HCT116 (cell line): ENCODE measurements at regions not wholly inside any gene's neighbourhood (a gene's known extent, or its start where the extent isn't known, plus 50 kb on each side); places are given as distances from the start of the nearest gene placed in this dataset.

Source experiments
- ATAC-seq: fragments of 200-7000 bp; cut with Tn5 transposase; 2 replicates; pipeline ENCODE4 v1.9.1; 2020; ENCODE audit warnings: mild to moderate bottlenecking, moderate library complexity
- BruUV-seq: library from RNA; stranded (reverse); fragments of 400-500 nt; replicated peaks from 2 replicates; lab custom pipeline; 2021; lab: Mats Ljungman, UMichigan
- CTCF ChIA-PET: fragments of 300-600 bp; sonication (Branson Sonifier 250); formaldehyde crosslinking; loops from one replicate; lab custom pipeline; 2021; ENCODE audit warnings: antibody characterized with exemption; lab: Charles Lee
- POLR2A ChIA-PET: fragments of 300-600, 350-600 bp; sonication (Branson Sonifier 250); formaldehyde crosslinking; loops from one replicate; lab custom pipeline; 2021; ENCODE audit warnings: antibody characterized with exemption; lab: Charles Lee
- RAD21 ChIA-PET, 2 experiments: fragments of 300-600 bp; sonication (Branson Sonifier 250); formaldehyde crosslinking; loops; one replicate each; lab custom pipeline; 2023; ENCODE audit warnings: low total read pairs in 2 of 2; ENCODE audit not compliant: uncharacterized antibody in 2 of 2, unreplicated experiment in 2 of 2, low non-redundant PET in 1 of 2; lab: Charles Lee
- DNase-seq: peaks from one replicate; pipeline ENCODE4 v3.0.0-alpha.2; 2010; ENCODE audit warnings: low read depth, low spot score
- H2AFZ ChIP-seq: fragments of 200-600 bp; shearing (Covaris generic), sonication (generic); 2 replicates; pipeline ENCODE4 v1.6.1; 2017; ENCODE audit warnings: low read depth, mixed run types, mixed read lengths, antibody characterized with exemption, low read length; ENCODE audit not compliant: poor library complexity, severe bottlenecking
- H3K27ac ChIP-seq: 2 replicates; pipeline ENCODE4 v1.5.1; 2012; ENCODE audit warnings: low read depth, low read length
- H3K27me3 ChIP-seq: fragments of 200-600 bp; sonication (generic); 2 replicates; pipeline ENCODE4 v1.6.1; 2016; ENCODE audit warnings: mixed run types, low read length, mixed read lengths; ENCODE audit not compliant: insufficient read depth
- H3K36me3 ChIP-seq, 2 experiments: fragments of 200-500 bp in 1 of 2; fragments of 200-600 bp in 1 of 2; sonication (Bioruptor generic) in 1 of 2; sonication (generic) in 1 of 2; 2 replicates each; pipeline versions ENCODE4 v1.5.1 to v1.6.1; 2014 to 2016; ENCODE audit warnings: low read length in 2 of 2, inconsistent platforms in 1 of 2, mixed read lengths in 1 of 2, mixed run types in 1 of 2; ENCODE audit not compliant: insufficient read depth in 2 of 2, control insufficient read depth in 1 of 2
- H3K4me1 ChIP-seq, 2 experiments: fragments of 200-600 bp in 1 of 2; sonication (generic) in 1 of 2; 2 replicates each; pipeline versions ENCODE4 v1.5.1 to v1.6.1; 2012 to 2017; ENCODE audit warnings: low read length in 2 of 2, inconsistent platforms in 1 of 2, mild to moderate bottlenecking in 1 of 2, mixed read lengths in 1 of 2, mixed run types in 1 of 2, moderate library complexity in 1 of 2; ENCODE audit not compliant: insufficient read depth in 2 of 2, control insufficient read depth in 1 of 2
- H3K4me2 ChIP-seq: fragments of 200-600 bp; sonication (generic); 2 replicates; pipeline ENCODE4 v1.6.1; 2017; ENCODE audit warnings: mixed run types, low read length, mixed read lengths
- H3K4me3 ChIP-seq, 2 experiments: fragments of 200-600 bp in 1 of 2; sonication (generic) in 1 of 2; replicated peaks in 1 of 2; 2 replicates each; pipeline ENCODE4 v1.5.1; 2011 to 2016; ENCODE audit warnings: low read length in 2 of 2, control low read depth in 1 of 2, low read depth in 1 of 2, mild to moderate bottlenecking in 1 of 2, mixed read lengths in 1 of 2, mixed run types in 1 of 2
- H3K79me2 ChIP-seq: fragments of 200-600 bp; sonication (generic); 2 replicates; pipeline ENCODE4 v1.6.1; 2017; ENCODE audit warnings: mild to moderate bottlenecking, mixed run types, low read length, moderate library complexity, mixed read lengths; ENCODE audit not compliant: insufficient read depth
- H3K9ac ChIP-seq: fragments of 200-600 bp; sonication (generic); 2 replicates; pipeline ENCODE4 v1.6.1; 2016; ENCODE audit warnings: low read length, mixed read lengths
- H3K9me2 ChIP-seq: fragments of 200-600 bp; sonication (generic), shearing (Covaris generic); 2 replicates; pipeline ENCODE4 v1.6.1; 2017; ENCODE audit warnings: mixed run types, mild to moderate bottlenecking, moderate library complexity; ENCODE audit not compliant: insufficient read depth
- H3K9me3 ChIP-seq, 2 experiments: fragments of 200-500 bp in 1 of 2; fragments of 200-600 bp in 1 of 2; sonication (Bioruptor generic) in 1 of 2; sonication (generic) in 1 of 2; 2 replicates each; pipeline ENCODE4 v1.6.1; 2014 to 2017; ENCODE audit warnings: low read length in 2 of 2, mixed read lengths in 2 of 2, inconsistent platforms in 1 of 2, low read depth in 1 of 2, mild to moderate bottlenecking in 1 of 2, mixed run types in 1 of 2, moderate library complexity in 1 of 2; ENCODE audit not compliant: control insufficient read depth in 1 of 2, insufficient read depth in 1 of 2
- H4K20me1 ChIP-seq: fragments of 200-600 bp; sonication (generic), shearing (Covaris generic); 2 replicates; pipeline ENCODE4 v1.6.1; 2017; ENCODE audit warnings: mixed run types, mild to moderate bottlenecking, moderate library complexity; ENCODE audit not compliant: insufficient read depth
- CBX3 ChIP-seq: IDR thresholded peaks from 2 replicates; pipeline ENCODE4 v1.6.1; 2012; ENCODE audit warnings: low read depth
- EGR1 ChIP-seq: IDR thresholded peaks from 2 replicates; pipeline ENCODE4 v1.6.1; 2012; ENCODE audit warnings: low read depth
- EZH2 ChIP-seq: fragments of 200-600 bp; sonication (generic); IDR thresholded peaks from 2 replicates; pipeline ENCODE4 v1.6.1; 2017; ENCODE audit warnings: antibody characterized with exemption, mixed run types
- EZH2phosphoT487 ChIP-seq: fragments of 200-600 bp; IDR thresholded peaks from 2 replicates; pipeline ENCODE4 v1.6.1; 2018; ENCODE audit warnings: antibody characterized with exemption, borderline replicate concordance
- JUND ChIP-seq: IDR thresholded peaks from 2 replicates; pipeline ENCODE4 v1.6.1; 2012
- RAD21 ChIP-seq: IDR thresholded peaks from 2 replicates; pipeline ENCODE4 v1.6.1; 2012; ENCODE audit warnings: low read depth, mild to moderate bottlenecking
- SP1 ChIP-seq: IDR thresholded peaks from 2 replicates; pipeline ENCODE4 v1.6.1; 2012; ENCODE audit warnings: low read depth
- SRF ChIP-seq: IDR thresholded peaks from 2 replicates; pipeline ENCODE4 v1.6.1; 2012; ENCODE audit warnings: low read depth
- YY1 ChIP-seq: IDR thresholded peaks from 2 replicates; pipeline ENCODE4 v1.6.1; 2011; ENCODE audit warnings: low read length, low read depth, moderate library complexity, mild to moderate bottlenecking; ENCODE audit not compliant: insufficient replicate concordance; ENCODE audit errors: extremely low read depth
- ZBTB33 ChIP-seq: IDR thresholded peaks from 2 replicates; pipeline ENCODE4 v1.6.1; 2011; ENCODE audit warnings: mild to moderate bottlenecking, low read length, moderate library complexity; ENCODE audit not compliant: insufficient replicate concordance; ENCODE audit errors: extremely low read depth
- ZNF274 ChIP-seq: fragments of 200-500 bp; sonication (Bioruptor generic); IDR thresholded peaks from 2 replicates; pipeline ENCODE4 v1.6.1; 2014; ENCODE audit warnings: mild to moderate bottlenecking, low read depth, low read length, inconsistent platforms
- intact Hi-C: fragments of 100-400 bp; cut with micrococcal nuclease; formaldehyde crosslinking; loops from 2 replicates; pipeline ENCODE4 v1.10.0; 2022
- TF ChIP-seq, protein P1 (sequence below), 3 experiments: fragments of 200-600 bp in 1 of 3; sonication (generic) in 1 of 3; IDR thresholded peaks in 2 of 3; conservative IDR thresholded peaks in 1 of 3; 2 replicates each; pipeline ENCODE4 v1.5.1; 2012 to 2017; ENCODE audit warnings: low read depth in 2 of 3, low read length in 2 of 3, antibody characterized with exemption in 1 of 3, borderline replicate concordance in 1 of 3, control low read depth in 1 of 3, mild to moderate bottlenecking in 1 of 3, mixed read lengths in 1 of 3, mixed run types in 1 of 3, moderate library complexity in 1 of 3; ENCODE audit not compliant: insufficient read depth in 1 of 3

- H3K36me3 ChIP-seq: no peaks in the 10 kb centered on the region
- TF ChIP-seq RAD21: no peak
- no peak for TF ChIP-seq EGR1
- TF ChIP-seq EZH2: no peak
- no peak for TF ChIP-seq JUND
- no peak for TF ChIP-seq SRF
- TF ChIP-seq, protein P1, sequence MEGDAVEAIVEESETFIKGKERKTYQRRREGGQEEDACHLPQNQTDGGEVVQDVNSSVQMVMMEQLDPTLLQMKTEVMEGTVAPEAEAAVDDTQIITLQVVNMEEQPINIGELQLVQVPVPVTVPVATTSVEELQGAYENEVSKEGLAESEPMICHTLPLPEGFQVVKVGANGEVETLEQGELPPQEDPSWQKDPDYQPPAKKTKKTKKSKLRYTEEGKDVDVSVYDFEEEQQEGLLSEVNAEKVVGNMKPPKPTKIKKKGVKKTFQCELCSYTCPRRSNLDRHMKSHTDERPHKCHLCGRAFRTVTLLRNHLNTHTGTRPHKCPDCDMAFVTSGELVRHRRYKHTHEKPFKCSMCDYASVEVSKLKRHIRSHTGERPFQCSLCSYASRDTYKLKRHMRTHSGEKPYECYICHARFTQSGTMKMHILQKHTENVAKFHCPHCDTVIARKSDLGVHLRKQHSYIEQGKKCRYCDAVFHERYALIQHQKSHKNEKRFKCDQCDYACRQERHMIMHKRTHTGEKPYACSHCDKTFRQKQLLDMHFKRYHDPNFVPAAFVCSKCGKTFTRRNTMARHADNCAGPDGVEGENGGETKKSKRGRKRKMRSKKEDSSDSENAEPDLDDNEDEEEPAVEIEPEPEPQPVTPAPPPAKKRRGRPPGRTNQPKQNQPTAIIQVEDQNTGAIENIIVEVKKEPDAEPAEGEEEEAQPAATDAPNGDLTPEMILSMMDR (IDR thresholded peaks at IDR 0.05 in 2 of 3, conservative IDR thresholded peaks at IDR 0.05 in 1 of 3; ENCODE audit: borderline replicate concordance in 1 of 3, insufficient read depth in 1 of 3, low read depth in 2 of 3, low read length in 2 of 3): no peak
- TF ChIP-seq YY1: no peak
- no peak for TF ChIP-seq ZNF274
- no peak for TF ChIP-seq EZH2phosphoT487
- no peak for TF ChIP-seq SP1
- TF ChIP-seq ZBTB33: no peak
- TF ChIP-seq CBX3: no peak
- H2AFZ ChIP-seq: no peak overlapping the region
- H3K9me3 ChIP-seq: peaks cover under 1 to 15% of the 10 kb centered on the region in 2 experiments; a peak in 2 of 4 replicates
- RAD21 ChIA-PET: no interaction called here
- no peaks in the 10 kb centered on the region for H3K9me2 ChIP-seq
- H3K4me3 ChIP-seq: no peak overlapping the region
- no peaks in the 10 kb centered on the region for H3K79me2 ChIP-seq
- ATAC-seq: no peak
- CTCF ChIA-PET: no interaction called here
- BruUV-seq: no TSS peak
- H3K4me1 ChIP-seq: no peaks in the 10 kb centered on the region
- intact Hi-C loops: no loop called here
- DNase-seq: no peak
- no peak overlapping the region for H3K27ac ChIP-seq
- POLR2A ChIA-PET: no interaction called here
- no peak overlapping the region for H3K4me2 ChIP-seq
- no peak overlapping the region for H3K9ac ChIP-seq
- no peaks in the 10 kb centered on the region for H3K27me3 ChIP-seq
- H4K20me1 ChIP-seq: no peaks in the 10 kb centered on the region
Observed at GRCh38 chr5:28505121-28505520, 1466.7 kb upstream of the CDH9 start.
